CD4-positive, alpha-beta memory T cell (primary cell): ENCODE measurements at regions not wholly inside any gene's neighbourhood (a gene's known extent, or its start where the extent isn't known, plus 50 kb on each side); places are given as distances from the start of the nearest gene placed in this dataset.

Experiments
- CTCF ChIA-PET: fragments of 350-600 bp; sonication (Branson Sonifier 250); formaldehyde crosslinking; loops from one replicate; lab custom pipeline; 2021; ENCODE audit warnings: inconsistent platforms; ENCODE audit not compliant: partially characterized antibody; lab: Charles Lee
- POLR2A ChIA-PET: fragments of 350-600 bp; sonication (Branson Sonifier 250); formaldehyde crosslinking; loops from one replicate; lab custom pipeline; 2021; ENCODE audit not compliant: partially characterized antibody; lab: Charles Lee
- DNase-seq, 5 donors: peaks; one replicate each; pipeline versions ENCODE4 v3.0.0 to v3.0.0-alpha.2; 2020 to 2022; ENCODE audit warnings: mixed read lengths in 1 of 5
- H3K27ac ChIP-seq: one replicate; pipeline ENCODE4 v1.7.0; 2013; ENCODE audit warnings: low read depth, low read length
- H3K27me3 ChIP-seq: 2 replicates; pipeline ENCODE4 v1.7.0; 2013; ENCODE audit warnings: mild to moderate bottlenecking, low read length, moderate library complexity; ENCODE audit not compliant: insufficient read depth
- H3K36me3 ChIP-seq: 2 replicates; pipeline ENCODE4 v1.7.0; 2013; ENCODE audit warnings: mild to moderate bottlenecking, low read length, moderate library complexity; ENCODE audit not compliant: insufficient read depth
- H3K4me1 ChIP-seq: 2 replicates; pipeline ENCODE4 v1.7.0; 2013; ENCODE audit warnings: mild to moderate bottlenecking, low read length, moderate library complexity; ENCODE audit not compliant: insufficient read depth
- H3K4me3 ChIP-seq, 2 donors: one replicate each; pipeline ENCODE4 v1.7.0; 2013; ENCODE audit warnings: low read length in 2 of 2, mild to moderate bottlenecking in 1 of 2
- H3K9me3 ChIP-seq, 2 donors: one replicate each; pipeline ENCODE4 v1.7.0; 2013; ENCODE audit warnings: low read length in 2 of 2, control low read depth in 1 of 2; ENCODE audit not compliant: control insufficient read depth in 1 of 2
- H3K27ac Mint-ChIP-seq, 7 donors: one replicate each; pipeline ENCODE4 v1.8.0; 2020 to 2021; ENCODE audit warnings: mixed read lengths in 7 of 7, mild to moderate bottlenecking in 6 of 7, inconsistent platforms in 3 of 7, moderate library complexity in 3 of 7
- H3K27me3 Mint-ChIP-seq, 2 donors: one replicate each; pipeline ENCODE4 v1.8.0; 2020 to 2021; ENCODE audit warnings: mixed read lengths in 2 of 2
- H3K36me3 Mint-ChIP-seq, 2 donors: one replicate each; pipeline ENCODE4 v1.8.0; 2020 to 2021; ENCODE audit warnings: mixed read lengths in 2 of 2, inconsistent platforms in 1 of 2, mild to moderate bottlenecking in 1 of 2
- H3K4me1 Mint-ChIP-seq, 4 donors: one replicate each; pipeline ENCODE4 v1.8.0; 2020 to 2021; ENCODE audit warnings: mixed read lengths in 4 of 4, mild to moderate bottlenecking in 1 of 4
- H3K4me3 Mint-ChIP-seq, 8 donors: one replicate each; pipeline ENCODE4 v1.8.0; 2020 to 2021; ENCODE audit warnings: mixed read lengths in 8 of 8, mild to moderate bottlenecking in 7 of 8, moderate library complexity in 6 of 8, inconsistent platforms in 3 of 8
- H3K9me3 Mint-ChIP-seq, 8 donors: one replicate each; pipeline ENCODE4 v1.8.0; 2020 to 2021; ENCODE audit warnings: mixed read lengths in 8 of 8, mild to moderate bottlenecking in 5 of 8, inconsistent platforms in 3 of 8, moderate library complexity in 1 of 8
- intact Hi-C: fragments of 100-400 bp; cut with micrococcal nuclease; formaldehyde crosslinking; loops from one replicate; pipeline ENCODE4 v1.15.1; 2023

- no peaks in the 10 kb centered on the region for H3K4me1 Mint-ChIP-seq
- H3K27ac Mint-ChIP-seq: no peak overlapping the region
- no peaks in the 10 kb centered on the region for H3K27me3 Mint-ChIP-seq
- CTCF ChIA-PET: interaction anchor here (1.4 kb wide), 1 partner anchor 14 kb away, joined by 3 read pairs; no protein-coding TSS in a partner anchor
- DNase-seq: no peak
- no peak overlapping the region for H3K4me3 Mint-ChIP-seq
- Histone ChIP-seq H3K4me1 (no peaks in the 10 kb centered on the region), H3K27me3 (no peaks in the 10 kb centered on the region), H3K4me3 (no peak overlapping the region), H3K27ac (no peak overlapping the region), H3K36me3 (no peaks in the 10 kb centered on the region), H3K9me3 (no peaks in the 10 kb centered on the region)
- POLR2A ChIA-PET: no interaction called here
- intact Hi-C loops: no loop called here
- no peaks in the 10 kb centered on the region for H3K36me3 Mint-ChIP-seq
- peaks cover 0 to 1% (median 0%) of the 10 kb centered on the region in 8 donors for H3K9me3 Mint-ChIP-seq
These were observed 1364.7 kb downstream of the KCNT2 start for GRCh38 chr1:195243492-195243891.

- no peak overlapping the region for H3K27ac Mint-ChIP-seq
- H3K36me3 Mint-ChIP-seq: no peaks in the 10 kb centered on the region
- no peaks in the 10 kb centered on the region for H3K4me1 ChIP-seq
- no peaks in the 10 kb centered on the region for H3K27me3 ChIP-seq
- no peak overlapping the region for H3K27ac ChIP-seq
- no peak for DNase-seq
- no peak overlapping the region for H3K4me3 ChIP-seq
- peaks cover 0 to 1% (median 0%) of the 10 kb centered on the region in 8 donors for H3K9me3 Mint-ChIP-seq
- ChIA-PET CTCF (no interaction called here), POLR2A (no interaction called here)
- H3K4me1 Mint-ChIP-seq: no peaks in the 10 kb centered on the region
- no peaks in the 10 kb centered on the region for H3K36me3 ChIP-seq
- no peaks in the 10 kb centered on the region for H3K9me3 ChIP-seq
- intact Hi-C loops: no loop called here
- no peaks in the 10 kb centered on the region for H3K27me3 Mint-ChIP-seq
- H3K4me3 Mint-ChIP-seq: no peak overlapping the region
These were observed 1367.2 kb downstream of the KCNT2 start for GRCh38 chr1:195241066-195241465.

GRCh38 chr1:195238313-195238712, 1369.9 kb downstream of the KCNT2 start:
- no peaks in the 10 kb centered on the region for H3K27me3 Mint-ChIP-seq
- ChIA-PET POLR2A (no interaction called here), CTCF (no interaction called here)
- Histone ChIP-seq H3K4me1 (no peaks in the 10 kb centered on the region), H3K4me3 (no peak overlapping the region), H3K36me3 (no peaks in the 10 kb centered on the region), H3K27ac (no peak overlapping the region), H3K27me3 (no peaks in the 10 kb centered on the region), H3K9me3 (no peaks in the 10 kb centered on the region)
- intact Hi-C loops: no loop called here
- no peaks in the 10 kb centered on the region for H3K4me1 Mint-ChIP-seq
- H3K4me3 Mint-ChIP-seq: no peak overlapping the region
- H3K9me3 Mint-ChIP-seq: peaks cover 0 to 1% (median 0%) of the 10 kb centered on the region in 8 donors
- H3K27ac Mint-ChIP-seq: no peak overlapping the region
- DNase-seq: no peak
- H3K36me3 Mint-ChIP-seq: no peaks in the 10 kb centered on the region

DNA sequence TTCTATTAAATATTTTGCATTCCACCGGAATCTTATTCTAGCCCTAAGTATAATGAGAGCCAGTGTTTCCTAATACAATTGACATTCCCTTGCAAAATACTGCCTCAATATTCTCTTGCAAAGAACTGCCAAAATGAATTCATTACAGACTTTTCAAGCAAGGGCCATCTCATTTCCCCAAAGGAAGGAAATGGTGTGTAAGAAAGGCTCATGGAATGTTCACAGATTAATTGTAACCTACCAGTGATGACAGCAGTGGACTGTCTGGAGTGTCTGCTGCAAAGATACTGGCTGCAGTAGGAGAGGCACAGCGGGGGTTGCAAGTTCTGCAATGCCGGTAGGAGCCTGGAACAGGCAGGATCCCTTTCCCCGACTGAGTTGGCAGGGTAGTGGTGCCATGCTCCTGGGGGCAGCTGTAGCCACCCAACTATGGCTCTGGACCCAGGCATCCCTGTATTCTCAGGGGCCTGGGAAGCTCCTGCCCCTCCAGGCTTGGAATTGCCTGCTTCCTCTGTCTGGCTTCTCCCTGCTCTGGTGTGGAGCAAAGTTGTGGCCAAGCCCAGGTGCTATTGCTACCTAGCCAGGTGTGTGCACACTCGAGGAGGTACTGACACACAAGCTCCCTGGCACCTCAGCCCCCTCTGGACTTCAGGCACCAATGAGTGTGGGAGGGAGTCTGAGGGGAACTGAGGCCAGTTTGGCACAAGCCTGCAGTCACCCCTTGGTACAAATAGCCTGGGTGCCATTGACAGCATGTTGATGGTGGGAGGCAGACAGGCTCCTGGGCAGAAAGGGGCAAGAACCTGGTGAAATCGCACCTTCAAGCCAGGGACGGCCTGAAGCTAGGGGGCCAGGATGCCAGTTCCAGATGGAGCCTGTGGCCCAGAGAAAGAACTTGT, 1371.0 kb downstream of the KCNT2 start:
- ChIA-PET POLR2A (no interaction called here), CTCF (no interaction called here)
- Histone ChIP-seq H3K36me3 (no peaks in the 10 kb centered on the region), H3K27ac (no peak overlapping the region), H3K9me3 (no peaks in the 10 kb centered on the region), H3K4me1 (no peaks in the 10 kb centered on the region), H3K27me3 (no peaks in the 10 kb centered on the region), H3K4me3 (no peak overlapping the region)
- intact Hi-C loops: no loop called here
- Mint-ChIP-seq H3K36me3 (no peaks in the 10 kb centered on the region), H3K4me3 (no peak overlapping the region), H3K27ac (no peak overlapping the region), H3K27me3 (no peaks in the 10 kb centered on the region), H3K4me1 (no peaks in the 10 kb centered on the region), H3K9me3 (peaks cover 0 to 1% (median 0%) of the 10 kb centered on the region in 8 donors)
- no peak for DNase-seq

GRCh38 chr1:195218428-195219212, 1389.6 kb downstream of the KCNT2 start:
- POLR2A ChIA-PET: no interaction called here
- peaks cover 0 to 2% of the 10 kb centered on the region in 2 donors for H3K27me3 Mint-ChIP-seq
- no peaks in the 10 kb centered on the region for H3K36me3 Mint-ChIP-seq
- no peaks in the 10 kb centered on the region for H3K36me3 ChIP-seq
- no peak for DNase-seq
- no peak overlapping the region for H3K27ac Mint-ChIP-seq
- H3K9me3 ChIP-seq: no peaks in the 10 kb centered on the region
- peaks cover 0 to 2% (median 0%) of the 10 kb centered on the region in 8 donors for H3K9me3 Mint-ChIP-seq
- H3K4me3 Mint-ChIP-seq: no peak overlapping the region
- H3K27me3 ChIP-seq: no peaks in the 10 kb centered on the region
- CTCF ChIA-PET: no interaction called here
- H3K4me3 ChIP-seq: no peak overlapping the region
- H3K4me1 ChIP-seq: no peaks in the 10 kb centered on the region
- intact Hi-C loops: no loop called here
- no peak overlapping the region for H3K27ac ChIP-seq
- no peaks in the 10 kb centered on the region for H3K4me1 Mint-ChIP-seq

DNA sequence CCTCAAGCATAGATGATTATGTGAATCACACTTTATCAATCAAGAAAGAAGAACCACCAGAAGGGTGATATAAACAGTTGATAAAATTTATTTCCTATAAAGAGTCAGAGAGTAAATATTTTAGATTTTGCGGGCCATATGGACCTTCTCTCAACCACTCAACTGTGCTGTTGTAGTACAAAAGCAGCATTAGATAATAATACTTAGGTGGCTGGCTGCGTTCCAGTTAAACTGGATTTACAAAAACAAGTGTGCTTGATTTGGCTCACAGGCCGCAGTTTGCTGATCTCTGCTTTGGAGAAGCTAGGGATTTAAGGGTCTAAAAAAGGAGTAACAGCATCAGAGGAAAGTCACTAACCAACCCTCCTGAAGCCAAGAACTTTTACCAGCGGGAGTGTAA, 1406.0 kb downstream of the KCNT2 start:
- Mint-ChIP-seq H3K4me1 (peaks cover 4 to 8% (median 6%) of the 10 kb centered on the region in 4 donors), H3K4me3 (no peak overlapping the region), H3K27me3 (no peaks in the 10 kb centered on the region), H3K27ac (no peak overlapping the region), H3K9me3 (no peaks in the 10 kb centered on the region), H3K36me3 (no peaks in the 10 kb centered on the region)
- Histone ChIP-seq H3K27me3 (no peaks in the 10 kb centered on the region), H3K36me3 (no peaks in the 10 kb centered on the region), H3K9me3 (no peaks in the 10 kb centered on the region), H3K4me3 (no peak overlapping the region), H3K27ac (no peak overlapping the region), H3K4me1 (peaks cover 7% of the 10 kb centered on the region)
- ChIA-PET CTCF (no interaction called here), POLR2A (no interaction called here)
- DNase-seq: no peak
- intact Hi-C loops: no loop called here

GRCh38 chr1:195200772-195201171, 1407.5 kb downstream of the KCNT2 start:
- Histone ChIP-seq H3K36me3 (no peaks in the 10 kb centered on the region), H3K4me1 (peaks cover 12% of the 10 kb centered on the region), H3K27me3 (no peaks in the 10 kb centered on the region), H3K9me3 (no peaks in the 10 kb centered on the region), H3K4me3 (no peak overlapping the region), H3K27ac (no peak overlapping the region)
- DNase-seq: no peak
- H3K36me3 Mint-ChIP-seq: no peaks in the 10 kb centered on the region
- H3K9me3 Mint-ChIP-seq: no peaks in the 10 kb centered on the region
- H3K4me3 Mint-ChIP-seq: no peak overlapping the region
- intact Hi-C loops: no loop called here
- H3K27ac Mint-ChIP-seq: no peak overlapping the region
- peaks cover 11 to 14% (median 11%) of the 10 kb centered on the region in 4 donors for H3K4me1 Mint-ChIP-seq
- POLR2A ChIA-PET: no interaction called here
- no peaks in the 10 kb centered on the region for H3K27me3 Mint-ChIP-seq
- CTCF ChIA-PET: no interaction called here
